PC-9 (cell line): ENCODE measurements at regions not wholly inside any gene's neighbourhood (a gene's known extent, or its start where the extent isn't known, plus 50 kb on each side); places are given as distances from the start of the nearest gene placed in this dataset.

Experiments
- BruUV-seq: library from RNA; stranded (reverse); fragments of 400-500 nt; replicated peaks from 2 replicates; lab custom pipeline; 2021; lab: Mats Ljungman, UMichigan
- CTCF ChIA-PET: fragments of 300-600 bp; sonication (Branson Sonifier 250); formaldehyde crosslinking; loops from one replicate; lab custom pipeline; 2022; ENCODE audit warnings: antibody characterized with exemption; lab: Charles Lee
- POLR2A ChIA-PET: fragments of 300-600 bp; sonication (Branson Sonifier 250); formaldehyde crosslinking; loops from one replicate; lab custom pipeline; 2022; ENCODE audit warnings: antibody characterized with exemption; ENCODE audit not compliant: unreplicated experiment; lab: Charles Lee
- DNase-seq, 2 experiments: peaks; one replicate each; pipeline versions ENCODE4 v3.0.0 to v3.0.0-alpha.2; 2015 to 2022; ENCODE audit warnings: mixed read lengths in 1 of 2
- H2AFZ ChIP-seq: fragments of 200-600 bp; sonication (generic); 2 replicates; pipeline ENCODE4 v1.8.1; 2017; ENCODE audit warnings: antibody characterized with exemption
- H3F3A ChIP-seq: fragments of 200-600 bp; sonication (generic); 2 replicates; pipeline ENCODE4 v1.8.1; 2017; ENCODE audit warnings: antibody characterized with exemption, mild to moderate bottlenecking, low read depth; ENCODE audit not compliant: insufficient read depth
- H3K27ac ChIP-seq: fragments of 200-600 bp; sonication (generic); 2 replicates; pipeline ENCODE4 v1.6.1; 2016; ENCODE audit warnings: mixed run types
- H3K27me3 ChIP-seq: fragments of 200-600 bp; sonication (generic); 2 replicates; pipeline ENCODE4 v1.6.1; 2016; ENCODE audit warnings: low read depth, mixed run types; ENCODE audit not compliant: insufficient read depth
- H3K36me3 ChIP-seq: fragments of 200-600 bp; sonication (generic); 2 replicates; pipeline ENCODE4 v1.6.1; 2016; ENCODE audit warnings: low read depth, mixed run types
- H3K4me1 ChIP-seq: fragments of 200-600 bp; sonication (generic); replicated peaks from 2 replicates; pipeline ENCODE4 v1.6.1; 2016; ENCODE audit warnings: mixed run types; ENCODE audit not compliant: insufficient read depth
- H3K4me2 ChIP-seq: fragments of 200-600 bp; sonication (generic); 2 replicates; pipeline ENCODE4 v1.6.1; 2017; ENCODE audit warnings: mixed run types
- H3K4me3 ChIP-seq: fragments of 200-600 bp; sonication (generic); 2 replicates; pipeline ENCODE4 v1.6.1; 2016; ENCODE audit warnings: mixed run types
- H3K79me2 ChIP-seq: fragments of 200-600 bp; sonication (generic); 2 replicates; pipeline ENCODE4 v1.6.1; 2017; ENCODE audit warnings: low read depth, mixed run types
- H3K9me2 ChIP-seq: fragments of 200-600 bp; sonication (generic); 2 replicates; pipeline ENCODE4 v1.8.1; 2017; ENCODE audit warnings: mild to moderate bottlenecking; ENCODE audit not compliant: insufficient read depth
- H3K9me3 ChIP-seq: fragments of 200-600 bp; sonication (generic); 2 replicates; pipeline ENCODE4 v1.8.1; 2016; ENCODE audit warnings: low read depth; ENCODE audit not compliant: insufficient read depth
- H4K20me1 ChIP-seq: fragments of 200-600 bp; sonication (generic); 2 replicates; pipeline ENCODE4 v1.8.1; 2017; ENCODE audit not compliant: insufficient read depth
- EZH2 ChIP-seq: fragments of 200-600 bp; sonication (generic); IDR thresholded peaks from 2 replicates; pipeline ENCODE4 v1.8.0; 2017; ENCODE audit warnings: antibody characterized with exemption, low read depth
- intact Hi-C: fragments of 100-400 bp; cut with micrococcal nuclease; formaldehyde crosslinking; loops from one replicate; pipeline ENCODE4 v1.10.0; 2022; ENCODE audit not compliant: unreplicated experiment
- TF ChIP-seq, protein P1 (sequence below): fragments of 200-600 bp; sonication (generic); conservative IDR thresholded peaks from 2 replicates; pipeline ENCODE4 v1.6.1; 2017; ENCODE audit warnings: mixed run types, antibody characterized with exemption, mild to moderate bottlenecking, moderate library complexity

DNA sequence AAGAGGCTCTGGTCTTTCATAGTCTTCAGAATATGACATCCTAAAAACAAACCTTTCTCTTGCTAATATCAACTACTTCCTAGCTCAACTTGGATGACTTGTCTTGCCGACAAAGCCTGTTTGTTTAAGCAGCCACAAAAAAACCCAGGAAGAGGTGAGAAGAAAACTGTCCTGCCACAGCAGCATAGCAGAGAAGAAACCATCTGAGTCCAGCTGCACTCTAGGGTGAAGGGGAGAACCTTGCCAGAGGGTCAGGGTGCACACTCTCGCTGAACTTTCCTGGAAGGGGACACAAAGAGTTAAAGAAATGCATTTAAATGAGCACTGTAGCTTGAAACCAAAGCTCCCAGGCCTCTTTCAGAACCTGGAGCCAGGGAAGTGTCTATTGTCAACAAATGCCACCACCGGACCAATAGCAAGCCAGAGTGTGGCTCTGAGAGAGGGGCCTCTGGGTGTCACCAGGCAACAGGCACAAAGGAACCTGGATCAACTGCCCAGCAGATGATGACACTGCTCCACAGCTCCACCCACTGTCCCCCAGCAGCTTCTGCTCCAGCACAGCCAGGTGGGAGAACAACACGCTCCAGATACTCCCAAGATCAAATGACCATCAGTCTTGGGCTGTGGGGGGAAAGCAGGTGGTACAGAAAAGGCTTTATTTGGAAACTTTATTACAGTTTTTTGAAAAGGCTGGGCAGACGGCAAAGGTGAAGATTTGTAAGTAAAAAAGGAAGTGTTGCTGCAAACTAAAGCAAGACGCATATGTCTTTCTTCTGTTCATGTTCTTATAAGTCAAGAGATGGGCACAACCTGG lies 105.7 kb downstream of the RASSF10 start:
- ChIA-PET POLR2A (interaction anchor here (0.6 kb wide), 1 partner anchor 221 kb away, joined by 4 read pairs; no protein-coding TSS in a partner anchor), CTCF (no interaction called here)
- H4K20me1 ChIP-seq = no peaks in the 10 kb centered on the region
- intact Hi-C loops = no loop called here
- no peaks in the 10 kb centered on the region for H3K36me3 ChIP-seq
- BruUV-seq = no TSS peak
- H3K4me2 ChIP-seq = no peak overlapping the region
- TF ChIP-seq, protein P1, sequence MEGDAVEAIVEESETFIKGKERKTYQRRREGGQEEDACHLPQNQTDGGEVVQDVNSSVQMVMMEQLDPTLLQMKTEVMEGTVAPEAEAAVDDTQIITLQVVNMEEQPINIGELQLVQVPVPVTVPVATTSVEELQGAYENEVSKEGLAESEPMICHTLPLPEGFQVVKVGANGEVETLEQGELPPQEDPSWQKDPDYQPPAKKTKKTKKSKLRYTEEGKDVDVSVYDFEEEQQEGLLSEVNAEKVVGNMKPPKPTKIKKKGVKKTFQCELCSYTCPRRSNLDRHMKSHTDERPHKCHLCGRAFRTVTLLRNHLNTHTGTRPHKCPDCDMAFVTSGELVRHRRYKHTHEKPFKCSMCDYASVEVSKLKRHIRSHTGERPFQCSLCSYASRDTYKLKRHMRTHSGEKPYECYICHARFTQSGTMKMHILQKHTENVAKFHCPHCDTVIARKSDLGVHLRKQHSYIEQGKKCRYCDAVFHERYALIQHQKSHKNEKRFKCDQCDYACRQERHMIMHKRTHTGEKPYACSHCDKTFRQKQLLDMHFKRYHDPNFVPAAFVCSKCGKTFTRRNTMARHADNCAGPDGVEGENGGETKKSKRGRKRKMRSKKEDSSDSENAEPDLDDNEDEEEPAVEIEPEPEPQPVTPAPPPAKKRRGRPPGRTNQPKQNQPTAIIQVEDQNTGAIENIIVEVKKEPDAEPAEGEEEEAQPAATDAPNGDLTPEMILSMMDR = no peak; the same call in 1 of the 2 replicates
- TF ChIP-seq EZH2 = no peak
- H3F3A ChIP-seq = peaks cover 26% of the 10 kb centered on the region; the same call in 1 of the 2 replicates
- no peaks in the 10 kb centered on the region for H3K79me2 ChIP-seq
- no peaks in the 10 kb centered on the region for H3K27me3 ChIP-seq
- no peaks in the 10 kb centered on the region for H3K9me2 ChIP-seq
- peaks cover 63% of the 10 kb centered on the region for H3K4me1 ChIP-seq
- H3K4me3 ChIP-seq = no peak overlapping the region
- peak in 1 of 2 experiments; percentile 49 for DNase-seq
- no peaks in the 10 kb centered on the region for H3K9me3 ChIP-seq
- H2AFZ ChIP-seq = no peak overlapping the region
- no peak overlapping the region for H3K27ac ChIP-seq

DNA sequence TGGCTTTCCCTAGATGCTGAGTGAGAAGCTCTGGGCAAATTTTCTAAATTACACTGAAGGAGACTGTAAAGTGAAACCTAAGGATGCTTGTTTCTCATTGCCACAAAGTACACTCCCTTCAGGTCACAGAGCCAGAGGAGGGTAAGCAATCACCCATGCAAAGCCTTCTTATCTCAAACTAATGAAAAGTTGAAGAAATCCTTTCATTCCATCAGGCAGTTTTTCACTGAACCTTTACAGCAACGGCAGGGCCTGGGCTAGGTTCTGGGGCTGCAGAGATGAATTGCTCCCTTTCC lies 106.2 kb downstream of the RASSF10 start:
- CTCF ChIA-PET = no interaction called here
- Histone ChIP-seq H4K20me1 (no peaks in the 10 kb centered on the region), H3K4me3 (no peak overlapping the region), H3K9me3 (no peaks in the 10 kb centered on the region), H3K4me1 (peaks cover 64% of the 10 kb centered on the region), H3K27ac (no peak overlapping the region), H3F3A (peaks cover 20% of the 10 kb centered on the region; the same call in 1 of the 2 replicates), H3K36me3 (no peaks in the 10 kb centered on the region), H3K27me3 (no peaks in the 10 kb centered on the region), H3K9me2 (no peaks in the 10 kb centered on the region), H3K4me2 (no peak overlapping the region), H2AFZ (no peak overlapping the region), H3K79me2 (no peaks in the 10 kb centered on the region)
- intact Hi-C loops = no loop called here
- TF ChIP-seq, protein P1 = no peak
- no peak for TF ChIP-seq EZH2
- POLR2A ChIA-PET = no interaction called here
- DNase-seq = no peak
- no TSS peak for BruUV-seq

DNA sequence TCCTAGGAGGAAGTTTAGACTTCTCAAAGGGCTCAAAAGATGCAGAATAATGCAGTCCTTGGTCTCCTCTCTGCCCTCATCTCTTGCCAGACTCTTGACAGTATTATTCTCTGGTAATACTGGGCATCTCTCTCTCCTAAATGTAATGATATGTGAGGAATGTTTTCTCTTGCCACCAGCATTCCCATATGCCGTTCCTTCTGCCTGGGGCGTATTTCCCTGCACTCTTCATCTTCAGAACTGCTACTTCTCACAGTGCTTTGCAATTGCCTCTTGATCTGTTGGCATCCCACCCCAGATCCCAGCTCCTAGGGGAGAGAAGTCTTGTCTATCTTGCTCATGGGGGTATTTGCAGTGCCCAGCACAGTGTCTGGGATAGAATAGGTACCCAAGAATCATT lies 107.4 kb downstream of the RASSF10 start:
- Histone ChIP-seq H3K36me3 (no peaks in the 10 kb centered on the region), H2AFZ (no peak overlapping the region), H3K79me2 (no peaks in the 10 kb centered on the region), H3F3A (peaks cover 9% of the 10 kb centered on the region; the same call in 1 of the 2 replicates), H3K9me2 (no peaks in the 10 kb centered on the region), H3K9me3 (no peaks in the 10 kb centered on the region), H3K4me2 (no peak overlapping the region), H4K20me1 (no peaks in the 10 kb centered on the region), H3K4me1 (peaks cover 63% of the 10 kb centered on the region), H3K4me3 (no peak overlapping the region), H3K27ac (peak overlapping the region; percentile 83; the same call in 1 of the 2 replicates), H3K27me3 (no peaks in the 10 kb centered on the region)
- no peak for DNase-seq
- no TSS peak for BruUV-seq
- intact Hi-C loops = no loop called here
- POLR2A ChIA-PET = no interaction called here
- CTCF ChIA-PET = no interaction called here
- TF ChIP-seq, protein P1 = no peak
- TF ChIP-seq EZH2 = no peak
